Progenitor cell of endocrine pancreas (in vitro differentiated cells): ENCODE measurements at regions not wholly inside any gene's neighbourhood (a gene's known extent, or its start where the extent isn't known, plus 50 kb on each side); places are given as distances from the start of the nearest gene placed in this dataset.
A peak's percentile ranks its signal among the peaks of the same experiment; 100 is the strongest.
"Not testable (repeated sequence)": the region's sequence is repeated elsewhere in the genome, so short reads cannot be mapped to it uniquely, and the experiment has no call there.

Source experiments
- DNase-seq: peaks from one replicate; pipeline ENCODE4 v3.0.0; 2021; ENCODE audit warnings: low spot score; ENCODE audit not compliant: unreplicated experiment
- H3K27ac Mint-ChIP-seq: 2 replicates; pipeline ENCODE4 v1.8.0; 2021; ENCODE audit warnings: mild to moderate bottlenecking, moderate library complexity, mixed read lengths
- H3K27me3 Mint-ChIP-seq: 2 replicates; pipeline ENCODE4 v1.8.0; 2021; ENCODE audit warnings: mixed read lengths
- H3K36me3 Mint-ChIP-seq: 2 replicates; pipeline ENCODE4 v1.8.0; 2022; ENCODE audit warnings: mixed read lengths; ENCODE audit not compliant: insufficient read depth
- H3K4me1 Mint-ChIP-seq: 2 replicates; pipeline ENCODE4 v1.8.0; 2021; ENCODE audit warnings: low read depth, mixed read lengths
- H3K4me3 Mint-ChIP-seq: 2 replicates; pipeline ENCODE4 v1.8.0; 2021; ENCODE audit warnings: low read depth, mild to moderate bottlenecking, moderate library complexity, mixed read lengths
- H3K9me3 Mint-ChIP-seq: 2 replicates; pipeline ENCODE4 v1.8.0; 2021; ENCODE audit warnings: low read depth, mixed read lengths
- CTCF ChIP-seq: fragments of 200-600 bp; sonication (generic); IDR thresholded peaks from one replicate; pipeline ENCODE4 v1.5.0; 2021; ENCODE audit warnings: antibody characterized with exemption, mild to moderate bottlenecking; ENCODE audit not compliant: unreplicated experiment

DNA sequence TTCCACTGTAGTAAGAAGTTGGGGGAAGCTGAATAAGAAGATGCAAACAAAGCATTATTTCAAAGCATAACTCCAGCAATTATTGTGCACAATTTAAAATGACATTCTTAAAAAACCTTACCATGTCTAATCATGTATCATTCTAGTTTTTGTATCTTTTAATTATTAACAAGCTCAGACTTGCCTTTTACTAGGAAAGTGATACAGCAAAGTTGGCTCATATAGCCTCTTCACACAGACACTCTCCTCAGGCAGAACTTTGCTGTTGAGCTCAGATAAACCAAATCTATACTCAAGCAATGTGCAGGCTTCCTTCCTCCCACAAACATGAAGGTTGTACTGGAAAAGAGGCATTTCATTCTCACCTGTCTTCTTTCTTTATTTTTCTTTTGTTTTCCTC is 358.7 kb upstream of the EMCN start:
- DNase-seq, result no peak
- H3K27me3 Mint-ChIP-seq, result no peaks in the 10 kb centered on the region
- H3K9me3 Mint-ChIP-seq, result peaks cover 3% of the 10 kb centered on the region
- H3K4me1 Mint-ChIP-seq, result no peaks in the 10 kb centered on the region
- no peak for TF ChIP-seq CTCF
- no peaks in the 10 kb centered on the region for H3K36me3 Mint-ChIP-seq
- H3K27ac Mint-ChIP-seq, result no peak overlapping the region
- H3K4me3 Mint-ChIP-seq, result no peak overlapping the region

DNA sequence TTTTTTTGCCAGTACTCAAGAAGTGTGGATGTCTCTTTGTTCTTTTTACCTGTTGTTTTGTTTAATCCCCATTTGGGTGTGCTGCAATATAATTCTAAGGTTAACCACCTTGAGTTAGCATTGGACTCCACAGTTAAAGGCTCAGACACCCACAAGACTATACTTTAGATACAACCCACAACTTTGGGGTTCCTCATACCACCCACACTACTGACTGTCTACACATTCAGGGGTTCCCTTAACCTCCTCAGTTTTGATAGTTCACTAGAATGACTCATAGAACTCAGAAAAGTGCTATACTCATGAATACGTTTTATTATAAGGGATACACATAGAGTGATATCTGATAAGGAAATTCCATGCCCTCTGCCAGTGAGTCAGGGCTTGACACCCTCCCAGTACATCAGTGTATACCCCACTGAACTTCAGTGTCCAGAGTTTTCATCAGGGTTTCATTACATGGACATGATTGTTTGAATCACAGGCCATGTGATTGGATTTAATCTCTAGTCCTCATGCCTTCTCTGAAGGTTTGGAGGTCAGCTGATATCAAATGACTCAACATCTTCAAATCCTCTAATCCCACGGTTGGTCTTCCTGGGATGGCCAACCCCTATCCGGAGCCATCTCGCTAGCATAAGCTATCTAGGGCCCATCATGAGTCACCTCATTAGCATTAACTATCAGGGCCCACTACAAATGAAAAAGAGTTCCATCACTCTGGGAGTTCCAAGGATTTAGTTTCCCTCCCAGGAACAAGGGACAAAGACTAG is 357.7 kb upstream of the EMCN start:
- H3K4me1 Mint-ChIP-seq, result no peaks in the 10 kb centered on the region
- TF ChIP-seq CTCF, result no peak

GRCh38 chr4:100872811-100873210 is 355.0 kb upstream of the EMCN start:
- H3K27ac Mint-ChIP-seq, result no peak overlapping the region
- no peak for TF ChIP-seq CTCF
- H3K9me3 Mint-ChIP-seq, result no peaks in the 10 kb centered on the region
- peaks cover 3% of the 10 kb centered on the region for H3K4me1 Mint-ChIP-seq
- no peak overlapping the region for H3K4me3 Mint-ChIP-seq
- DNase-seq, result no peak
- H3K27me3 Mint-ChIP-seq, result no peaks in the 10 kb centered on the region
- H3K36me3 Mint-ChIP-seq, result no peaks in the 10 kb centered on the region

More for the DNA sequence above, 357.7 kb upstream of the EMCN start:
- no peaks in the 10 kb centered on the region for H3K27me3 Mint-ChIP-seq
- H3K9me3 Mint-ChIP-seq, result peaks cover 3% of the 10 kb centered on the region
- no peak overlapping the region for H3K4me3 Mint-ChIP-seq
- DNase-seq, result no peak
- no peaks in the 10 kb centered on the region for H3K36me3 Mint-ChIP-seq
- H3K27ac Mint-ChIP-seq, result no peak overlapping the region

DNA sequence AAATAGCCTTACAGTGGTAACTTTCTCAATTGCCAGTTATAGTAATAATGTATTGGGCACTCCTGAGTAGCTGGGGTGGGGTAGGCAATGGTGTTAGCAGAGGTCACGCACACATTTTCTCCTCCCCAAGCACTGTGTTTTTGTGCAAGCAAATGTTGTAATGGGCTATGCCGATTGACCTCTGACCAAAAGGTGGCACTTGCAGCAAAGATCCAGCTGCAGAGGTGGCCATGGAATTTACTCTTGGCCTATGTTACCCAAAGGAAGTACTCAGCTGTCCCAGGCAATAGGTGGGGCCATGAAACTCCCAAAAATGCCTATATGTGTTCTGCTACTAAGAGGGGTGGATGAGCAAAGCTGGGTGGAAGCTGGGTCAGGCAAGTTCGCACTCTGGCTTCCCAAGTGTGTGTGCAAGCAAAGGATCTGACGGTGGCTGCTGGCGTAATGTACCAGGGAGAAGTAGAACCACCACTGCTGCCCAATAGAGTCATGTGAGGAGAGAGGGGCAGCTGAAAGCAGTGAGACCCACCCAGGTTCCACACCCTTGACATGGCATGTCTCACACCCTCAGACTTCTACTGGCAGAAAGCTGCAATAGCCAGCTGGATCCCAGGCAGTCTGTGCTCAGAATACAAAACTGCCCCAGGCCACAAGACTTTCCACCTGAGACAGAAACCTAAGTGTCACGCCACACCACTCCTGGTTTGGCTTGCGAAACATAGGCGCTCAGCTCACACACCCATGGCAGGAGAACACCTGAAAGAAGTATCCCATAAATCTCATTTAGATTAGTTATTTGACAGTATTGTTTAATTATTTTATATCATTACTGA is 353.3 kb upstream of the EMCN start:
- DNase-seq, result no peak
- Mint-ChIP-seq H3K27me3 (no peaks in the 10 kb centered on the region), H3K9me3 (peaks cover 4% of the 10 kb centered on the region), H3K4me1 (peaks cover 3% of the 10 kb centered on the region), H3K36me3 (no peaks in the 10 kb centered on the region), H3K27ac (peak overlapping the region; percentile 36), H3K4me3 (no peak overlapping the region)
- no peak for TF ChIP-seq CTCF

DNA sequence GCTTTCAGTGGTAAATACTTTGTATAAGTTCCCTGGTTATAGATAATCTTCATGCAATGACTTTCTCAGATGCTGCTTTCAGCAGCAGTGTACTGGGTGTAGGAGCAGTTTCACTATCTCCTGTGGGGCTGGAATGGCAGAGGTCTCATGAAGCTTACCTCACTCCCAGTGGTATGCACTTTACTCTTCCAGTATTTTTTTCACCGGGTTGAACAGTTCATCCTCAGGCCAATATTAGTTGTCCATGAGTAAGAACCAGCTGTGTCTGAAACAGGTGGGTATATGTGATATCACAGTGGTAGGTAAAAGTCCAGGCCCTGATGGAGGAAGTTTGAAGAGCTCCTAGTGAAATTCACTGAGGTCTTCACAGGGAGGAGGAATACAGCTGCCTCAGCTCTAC is 351.5 kb upstream of the EMCN start:
- H3K9me3 Mint-ChIP-seq, result peaks cover 11% of the 10 kb centered on the region
- TF ChIP-seq CTCF, result no peak
- H3K27ac Mint-ChIP-seq, result no peak overlapping the region
- H3K27me3 Mint-ChIP-seq, result no peaks in the 10 kb centered on the region
- no peak overlapping the region for H3K4me3 Mint-ChIP-seq
- DNase-seq, result no peak
- H3K36me3 Mint-ChIP-seq, result no peaks in the 10 kb centered on the region
- H3K4me1 Mint-ChIP-seq, result peaks cover 3% of the 10 kb centered on the region

GRCh38 chr4:100868281-100868680 is 350.5 kb upstream of the EMCN start:
- not testable (repeated sequence) for H3K27me3 Mint-ChIP-seq, H3K4me3 Mint-ChIP-seq, H3K36me3 Mint-ChIP-seq, H3K4me1 Mint-ChIP-seq
- Mint-ChIP-seq H3K27ac (peak overlapping the region; percentile 26), H3K9me3 (peaks cover 17% of the 10 kb centered on the region)
- peak; percentile 42 for DNase-seq
